HK-2 (cell line): ENCODE measurements at regions not wholly inside any gene's neighbourhood (a gene's known extent, or its start where the extent isn't known, plus 50 kb on each side); places are given as distances from the start of the nearest gene placed in this dataset.
A peak's percentile ranks its signal among the peaks of the same experiment; 100 is the strongest.
"Not testable (repeated sequence)": the region's sequence is repeated elsewhere in the genome, so short reads cannot be mapped to it uniquely, and the experiment has no call there.

Source experiments
- DNase-seq: peaks from one replicate; pipeline ENCODE4 v3.0.0-alpha.2; 2018; ENCODE audit not compliant: unreplicated experiment

- no peak for DNase-seq
Observed at GRCh38 chr10:8128511-8128910, 74.0 kb downstream of the GATA3 start.

GRCh38 chr10:8129438-8129837, 75.0 kb downstream of the GATA3 start:
- DNase-seq: no peak

- DNase-seq: peak; percentile 5
Observed at GRCh38 chr10:8130973-8131911, 76.8 kb downstream of the GATA3 start.

DNA sequence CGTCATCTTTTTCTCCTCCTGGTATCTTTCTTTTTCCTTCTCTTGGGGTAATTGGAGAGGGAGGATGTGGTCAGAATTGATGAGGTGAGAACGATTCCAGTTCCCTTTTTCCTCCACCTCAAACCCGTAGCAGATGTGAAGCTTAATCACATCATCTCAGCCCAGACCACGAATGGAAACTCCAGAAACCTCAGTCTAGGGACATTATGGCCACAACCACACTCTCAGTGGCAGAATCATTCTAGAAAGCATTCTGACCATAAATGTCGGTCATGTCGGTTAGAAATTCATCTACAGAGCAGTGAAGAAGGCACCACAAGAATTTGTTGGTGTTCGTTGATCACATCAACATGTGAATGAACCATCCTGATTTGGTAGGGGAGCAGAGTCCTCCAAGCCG, 78.7 kb downstream of the GATA3 start:
- no peak for DNase-seq

GRCh38 chr10:8136736-8137135, 82.2 kb downstream of the GATA3 start:
- DNase-seq: no peak

- no peak for DNase-seq
Observed at GRCh38 chr10:8137272-8137681, 82.8 kb downstream of the GATA3 start.

GRCh38 chr10:8137726-8138125, 83.2 kb downstream of the GATA3 start:
- no peak for DNase-seq

DNA sequence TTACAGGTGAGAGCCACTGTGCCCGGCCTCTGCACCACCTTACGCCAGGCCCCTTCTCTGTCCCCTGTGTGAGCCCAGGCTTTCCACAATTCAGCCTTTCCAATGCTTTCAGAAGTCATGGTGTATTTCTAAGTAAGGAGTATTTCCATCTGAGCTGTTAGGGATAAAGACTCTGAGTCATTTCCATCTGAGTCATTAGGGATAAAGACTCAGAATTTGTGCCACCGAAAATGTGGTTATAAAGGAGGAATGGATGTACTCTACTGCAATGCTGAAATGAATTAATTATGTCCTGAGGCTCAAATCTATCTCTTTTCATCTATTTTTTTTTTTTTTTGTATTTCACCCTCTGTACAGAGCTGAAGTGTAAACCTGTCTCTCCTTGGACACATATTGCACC, 84.0 kb downstream of the GATA3 start:
- no peak for DNase-seq

DNA sequence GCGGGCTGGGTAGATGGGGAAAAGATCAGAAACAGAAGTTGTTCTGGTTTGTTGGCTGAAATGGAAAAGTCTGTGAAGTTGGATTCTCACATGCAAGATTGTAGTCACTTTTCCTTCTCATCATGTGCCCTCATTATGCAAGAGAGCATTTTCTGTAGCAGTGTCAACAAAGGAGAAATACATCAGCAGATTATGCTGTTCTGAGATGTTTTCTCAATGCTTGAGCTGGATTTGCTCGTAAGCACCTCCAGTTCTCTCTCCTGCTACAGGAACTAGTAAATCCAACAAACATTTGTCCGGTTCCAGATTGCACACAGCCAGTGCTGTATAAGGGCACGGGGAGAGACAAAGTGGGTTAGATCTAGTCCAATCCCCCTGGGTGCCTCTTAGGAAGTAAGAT, 90.0 kb downstream of the GATA3 start:
- DNase-seq: no peak

- DNase-seq: peak; percentile 7
Observed at GRCh38 chr10:8146650-8147049, 92.2 kb downstream of the GATA3 start.

DNA sequence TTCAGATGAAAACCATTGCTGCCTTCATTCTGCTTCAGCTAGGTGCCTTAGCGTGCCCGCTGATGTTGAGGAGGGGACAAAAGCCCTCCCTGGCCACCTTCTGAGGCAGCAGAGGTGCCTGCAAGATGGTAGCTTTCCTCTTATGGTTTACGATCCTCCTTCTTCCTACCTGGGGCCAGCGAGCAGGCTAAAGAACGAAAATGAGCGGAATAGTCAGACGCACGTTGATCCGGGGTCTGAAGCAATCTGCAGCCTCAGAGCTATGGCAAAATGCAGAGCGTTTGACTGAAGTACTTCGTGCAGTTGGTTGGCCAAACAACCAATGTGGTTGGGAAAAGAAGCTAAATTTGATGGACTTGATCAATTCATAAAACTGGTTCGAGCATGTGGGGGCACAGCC, 95.5 kb downstream of the GATA3 start:
- DNase-seq: no peak

GRCh38 chr10:8150401-8150905, 96.0 kb downstream of the GATA3 start:
- no peak for DNase-seq

- DNase-seq: no peak
Observed at GRCh38 chr10:8151086-8151485, 96.6 kb downstream of the GATA3 start.

- no peak for DNase-seq
Observed at GRCh38 chr10:8156918-8157317, 102.4 kb downstream of the GATA3 start.

DNA sequence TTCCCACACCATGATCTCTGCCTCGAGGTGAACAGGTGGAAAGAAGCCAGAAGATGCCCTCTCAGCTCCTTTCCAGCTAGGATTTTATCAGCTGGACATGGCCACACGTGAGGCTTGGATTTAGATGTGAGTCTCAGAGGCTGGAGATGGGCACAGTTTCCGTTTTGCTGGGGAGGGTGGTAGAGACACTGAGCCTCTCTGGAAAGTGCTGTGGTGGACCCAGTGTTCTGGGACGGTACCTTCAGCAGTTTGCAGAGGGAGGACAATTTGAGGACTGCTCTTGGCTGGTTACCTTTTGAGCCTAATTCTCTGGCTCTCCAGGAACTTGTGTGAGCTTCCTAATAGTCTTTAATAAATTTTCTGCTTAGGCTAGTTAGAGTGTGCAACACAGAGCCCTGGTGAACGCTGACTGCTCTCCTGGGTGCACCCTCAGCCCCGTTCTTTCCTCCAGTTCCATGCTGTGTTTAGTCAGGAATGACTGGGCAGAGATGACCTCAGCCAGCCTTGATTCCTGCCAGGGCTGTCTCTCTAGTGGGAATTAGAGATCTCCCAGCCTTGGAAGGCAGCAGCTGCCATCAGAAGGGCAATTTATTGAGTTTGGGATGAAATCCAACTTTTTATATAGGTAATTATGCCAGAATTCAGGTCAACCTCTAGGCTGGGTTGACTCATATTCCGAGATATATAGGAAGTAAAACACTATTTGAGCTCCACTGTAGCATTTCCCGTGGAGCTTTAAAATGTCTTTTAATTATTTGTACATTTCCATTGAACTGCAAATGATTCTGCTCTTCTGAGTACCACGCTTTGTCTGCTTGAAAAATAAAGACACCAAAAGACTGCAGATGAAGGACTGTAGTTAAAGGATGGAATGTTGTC, 103.9 kb downstream of the GATA3 start:
- no peak for DNase-seq

DNA sequence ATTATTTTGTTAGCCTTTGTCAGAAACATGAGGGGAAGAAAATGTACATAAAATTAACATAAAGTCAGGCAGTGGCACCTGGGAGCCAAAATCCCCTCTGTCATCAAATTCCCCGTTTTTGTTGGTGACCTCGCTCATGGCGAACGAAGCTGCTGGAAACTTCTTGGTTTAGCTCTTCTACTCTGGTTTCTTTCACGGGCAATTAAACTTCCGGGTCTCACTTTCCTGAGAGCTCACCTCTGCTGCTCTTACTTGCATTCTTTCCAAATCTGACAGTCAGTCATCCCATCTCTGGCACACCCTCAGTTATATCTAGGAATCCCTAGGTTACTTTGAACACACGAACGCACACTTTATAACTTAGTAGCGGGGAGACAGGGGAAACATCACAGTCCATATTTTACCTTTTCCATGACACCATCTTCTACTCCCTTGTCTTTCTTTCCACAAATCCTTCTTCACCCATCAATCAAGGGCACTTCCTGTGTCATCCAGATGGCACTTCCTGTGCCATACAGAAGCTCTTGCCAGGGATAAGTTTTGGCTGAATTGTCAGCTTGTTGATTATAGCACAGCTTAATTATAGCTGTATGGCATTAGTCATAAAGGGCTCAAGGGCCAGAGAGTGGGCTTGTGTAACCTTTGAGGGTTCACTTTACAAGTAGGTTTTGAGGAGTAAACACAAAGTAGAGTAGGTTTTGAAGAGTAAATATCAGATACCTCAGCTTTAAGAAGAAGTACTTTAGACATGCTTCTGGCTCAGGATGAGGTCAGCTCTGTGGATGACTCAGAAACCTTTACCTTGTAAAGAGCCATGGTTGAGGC, 105.1 kb downstream of the GATA3 start:
- DNase-seq: no peak

DNA sequence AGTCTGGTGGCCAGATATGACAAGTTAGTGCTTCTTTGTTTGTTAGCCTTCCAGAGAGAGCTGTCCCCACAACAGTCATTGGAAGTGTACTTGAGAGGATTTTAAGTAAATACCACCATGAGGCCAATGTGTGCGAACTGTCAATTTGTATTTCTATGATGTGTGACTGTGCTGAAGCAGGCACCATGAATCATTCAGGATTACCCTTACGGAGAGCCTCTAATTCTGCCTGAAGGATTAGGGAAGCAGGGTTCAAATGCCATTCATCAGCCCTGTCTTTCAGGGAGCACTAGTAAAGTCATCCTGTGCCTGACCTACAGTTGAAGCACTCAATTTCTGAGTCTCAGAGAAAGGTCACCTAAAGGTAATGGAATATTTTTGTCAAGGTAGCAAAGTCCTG, 109.3 kb downstream of the GATA3 start:
- DNase-seq: no peak

DNA sequence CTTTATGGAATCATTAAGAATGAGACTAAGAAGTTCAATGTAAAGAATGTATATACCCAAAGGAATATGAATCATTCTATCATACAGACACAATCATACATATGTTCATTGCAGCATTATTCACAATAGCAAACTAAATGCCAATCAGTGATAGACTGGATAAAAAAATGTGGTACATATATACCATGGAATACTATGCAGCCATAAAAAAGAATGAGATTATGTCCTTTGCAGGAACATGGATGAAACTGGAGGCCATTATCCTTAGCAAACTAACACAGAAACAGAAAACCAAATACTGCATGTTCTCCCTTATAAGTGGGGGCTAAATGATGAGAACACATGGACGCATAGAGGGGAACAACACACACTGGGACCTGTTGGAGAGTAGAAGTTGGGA, 110.2 kb downstream of the GATA3 start:
- not testable (repeated sequence) for DNase-seq

DNA sequence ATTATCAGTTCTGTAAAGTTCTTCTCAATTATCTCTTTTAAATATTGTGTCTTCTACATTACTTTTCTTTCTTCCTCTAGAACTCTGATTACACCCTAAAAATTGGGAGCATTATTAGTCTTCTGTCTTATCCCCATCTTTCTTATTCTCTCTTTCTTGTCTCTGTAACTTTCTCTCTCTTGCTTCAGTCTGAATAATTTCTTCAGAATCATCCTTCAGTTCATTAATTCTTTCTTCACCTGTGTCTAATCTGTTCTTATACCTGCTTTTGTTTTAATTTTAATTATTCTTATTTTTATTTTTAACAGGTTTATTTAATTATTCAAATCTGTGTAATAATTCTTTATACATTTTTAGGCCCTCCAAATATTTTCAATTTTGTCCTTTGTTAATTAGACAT, 114.3 kb downstream of the GATA3 start:
- no peak for DNase-seq

DNA sequence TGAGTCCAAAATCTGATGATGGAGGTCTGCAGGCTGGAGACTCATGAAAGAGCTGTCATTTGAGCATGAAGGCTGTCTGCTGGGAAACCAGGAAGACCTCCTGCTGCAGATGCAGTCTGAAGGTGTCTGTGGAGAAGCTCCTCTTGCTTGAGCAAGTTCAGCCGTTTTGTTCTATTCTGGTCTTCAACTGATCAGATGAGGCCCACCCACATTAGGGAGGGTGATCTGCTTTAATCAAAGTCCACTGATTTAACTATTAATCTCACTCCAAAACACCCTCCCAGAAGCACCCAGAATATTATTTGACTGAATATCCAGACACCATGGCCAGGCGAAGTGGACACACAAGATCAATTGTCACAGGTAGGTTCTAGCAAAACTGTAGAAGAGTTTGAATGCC, 116.5 kb downstream of the GATA3 start:
- no peak for DNase-seq

DNA sequence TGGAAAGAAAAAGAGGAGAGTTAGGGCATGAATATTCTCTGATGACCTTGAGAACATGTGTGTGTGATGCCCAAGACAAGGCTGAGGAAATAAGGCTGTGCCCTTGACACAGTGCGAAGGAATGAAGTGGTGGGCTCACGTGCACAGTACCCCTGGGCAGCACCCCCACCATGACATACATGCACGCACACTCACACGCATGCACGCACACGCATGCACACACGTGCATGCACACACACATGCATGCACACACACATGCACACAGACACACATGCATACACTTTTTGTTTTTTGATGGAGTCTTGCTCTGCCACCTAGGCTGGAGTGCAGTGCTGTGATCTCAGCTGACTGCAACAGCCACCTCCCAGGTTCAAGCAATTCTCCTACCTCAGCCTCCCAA, 118.1 kb downstream of the GATA3 start:
- DNase-seq: no peak
